Caco-2 (cell line): ENCODE measurements at regions not wholly inside any gene's neighbourhood (a gene's known extent, or its start where the extent isn't known, plus 50 kb on each side); places are given as distances from the start of the nearest gene placed in this dataset.
"Not testable (repeated sequence)": the region's sequence is repeated elsewhere in the genome, so short reads cannot be mapped to it uniquely, and the experiment has no call there.

ENCODE experiments used
- BruUV-seq: library from RNA; stranded (reverse); fragments of 400-500 nt; replicated peaks from 2 replicates; lab custom pipeline; 2021; lab: Mats Ljungman, UMichigan
- CTCF ChIA-PET: fragments of 300-600 bp; sonication (Branson Sonifier 250); formaldehyde crosslinking; loops from one replicate; lab custom pipeline; 2022; ENCODE audit warnings: antibody characterized with exemption; lab: Charles Lee
- POLR2A ChIA-PET: fragments of 300-600 bp; sonication (Branson Sonifier 250); formaldehyde crosslinking; loops from one replicate; lab custom pipeline; 2022; ENCODE audit warnings: antibody characterized with exemption; lab: Charles Lee
- DNase-seq, 2 experiments: peaks; one replicate each; pipeline versions ENCODE4 v3.0.0 to v3.0.0-alpha.2; 2020 to 2022
- H3K27me3 ChIP-seq: replicated peaks from 2 replicates; pipeline ENCODE4 v1.6.0; 2011; ENCODE audit warnings: low read length; ENCODE audit not compliant: control insufficient read depth, insufficient read depth
- H3K36me3 ChIP-seq: 2 replicates; pipeline ENCODE4 v1.5.1; 2011; ENCODE audit warnings: low read length; ENCODE audit not compliant: control insufficient read depth, insufficient read depth
- H3K4me1 ChIP-seq: fragments of 250-450 bp; sonication (Bioruptor Pico); 2 replicates; pipeline ENCODE4 v1.5.1; 2020; ENCODE audit warnings: mild to moderate bottlenecking
- H3K4me3 ChIP-seq: 2 replicates; pipeline ENCODE4 v1.5.1; 2011; ENCODE audit warnings: low read depth, mild to moderate bottlenecking, control low read depth, low read length
- H3K9me3 ChIP-seq: fragments of 250-450 bp; sonication (Bioruptor Pico); 2 replicates; pipeline ENCODE4 v1.5.1; 2020; ENCODE audit warnings: mild to moderate bottlenecking, moderate library complexity
- H3K27ac Mint-ChIP-seq: one replicate; pipeline ENCODE4 v1.8.0; 2022; ENCODE audit warnings: mixed read lengths; ENCODE audit not compliant: unreplicated experiment
- H3K27me3 Mint-ChIP-seq: one replicate; pipeline ENCODE4 v1.8.0; 2022; ENCODE audit warnings: mixed read lengths; ENCODE audit not compliant: insufficient read depth, unreplicated experiment
- H3K36me3 Mint-ChIP-seq: one replicate; pipeline ENCODE4 v1.8.0; 2022; ENCODE audit warnings: mild to moderate bottlenecking, mixed read lengths; ENCODE audit not compliant: insufficient read depth, unreplicated experiment
- H3K4me1 Mint-ChIP-seq: one replicate; pipeline ENCODE4 v1.8.0; 2022; ENCODE audit warnings: low read depth, mixed read lengths; ENCODE audit not compliant: unreplicated experiment
- H3K4me3 Mint-ChIP-seq: one replicate; pipeline ENCODE4 v1.8.0; 2022; ENCODE audit warnings: mild to moderate bottlenecking, moderate library complexity, mixed read lengths; ENCODE audit not compliant: unreplicated experiment
- H3K9me3 Mint-ChIP-seq: one replicate; pipeline ENCODE4 v1.8.0; 2022; ENCODE audit warnings: mixed read lengths; ENCODE audit not compliant: unreplicated experiment
- intact Hi-C: fragments of 100-400 bp; cut with micrococcal nuclease; formaldehyde crosslinking; loops from one replicate; pipeline ENCODE4 v1.10.0; 2022; ENCODE audit not compliant: unreplicated experiment
- TF ChIP-seq, protein P1 (sequence below), 2 experiments: fragments of 200-600 bp in 1 of 2; IDR thresholded peaks; 1 replicate in 1 of 2; 2 replicates in 1 of 2; pipeline versions ENCODE4 v1.5.1 to v1.8.0; 2011 to 2022; ENCODE audit warnings: antibody characterized with exemption in 1 of 2, control low read depth in 1 of 2, inconsistent platforms in 1 of 2, low read depth in 1 of 2, low read length in 1 of 2, mild to moderate bottlenecking in 1 of 2, moderate library complexity in 1 of 2; ENCODE audit not compliant: insufficient read depth in 1 of 2, severe bottlenecking in 1 of 2, unreplicated experiment in 1 of 2

DNA sequence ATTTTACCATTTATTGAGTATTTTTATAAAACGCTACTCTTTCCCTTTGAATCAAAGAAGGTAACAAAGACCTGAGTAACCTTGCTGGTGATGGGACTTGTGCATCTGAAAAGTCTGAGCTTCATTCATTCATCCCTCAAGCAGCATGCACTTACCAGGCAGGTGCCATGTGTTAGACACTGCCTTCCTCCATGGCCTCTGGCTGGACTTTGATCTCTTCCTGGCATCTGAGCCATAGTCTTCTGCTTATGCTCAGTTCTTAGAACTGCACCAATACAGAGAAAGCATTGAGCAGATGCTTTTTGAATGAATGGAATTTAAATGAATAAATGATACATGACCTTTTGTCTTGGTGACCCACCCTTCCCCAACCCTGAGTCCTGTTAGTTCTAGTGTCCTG lies 251.4 kb upstream of the COPS8 start:
- no TSS peak for BruUV-seq
- no peaks in the 10 kb centered on the region for H3K27me3 Mint-ChIP-seq
- H3K9me3 Mint-ChIP-seq, result peaks cover 17% of the 10 kb centered on the region

DNA sequence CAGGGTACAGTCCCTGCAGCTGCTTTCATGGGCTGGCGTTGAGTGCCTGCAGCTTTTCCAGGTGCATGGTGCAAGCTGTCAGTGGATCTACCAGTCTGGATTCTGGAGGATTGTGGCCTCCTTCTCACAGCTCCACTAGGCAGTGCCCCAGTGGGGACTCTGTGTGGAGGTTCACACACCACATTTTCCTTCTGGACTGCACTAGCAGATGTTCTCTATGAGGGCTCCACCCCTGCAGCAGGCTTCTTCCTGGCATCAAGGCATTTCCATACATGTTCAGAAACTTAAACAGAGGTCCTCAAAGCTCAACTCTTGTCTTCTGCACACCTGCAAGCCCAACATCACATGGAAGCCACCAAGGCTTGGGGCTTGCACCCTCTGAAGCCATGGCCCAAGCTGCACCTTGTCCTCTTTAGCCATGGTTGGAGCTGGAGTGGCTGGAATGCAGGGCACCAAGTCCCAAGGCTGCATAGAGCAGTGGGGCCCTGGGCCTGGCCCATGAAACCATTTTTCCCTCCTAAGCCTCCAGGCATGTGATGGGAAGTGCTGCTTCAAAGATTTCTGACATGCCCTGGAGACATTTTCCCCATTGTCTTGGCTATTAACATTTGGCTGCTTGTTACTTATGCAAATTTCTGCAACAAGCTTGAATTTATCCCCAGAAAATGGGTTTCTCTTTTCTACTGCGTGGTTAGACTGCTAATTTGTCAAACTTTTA lies 250.2 kb upstream of the COPS8 start:
- ChIA-PET POLR2A (no interaction called here), CTCF (no interaction called here)
- Histone ChIP-seq H3K4me1 (no peaks in the 10 kb centered on the region), H3K4me3 (no peak overlapping the region), H3K27me3 (no peaks in the 10 kb centered on the region), H3K36me3 (no peaks in the 10 kb centered on the region), H3K9me3 (no peaks in the 10 kb centered on the region)
- TF ChIP-seq, protein P1, sequence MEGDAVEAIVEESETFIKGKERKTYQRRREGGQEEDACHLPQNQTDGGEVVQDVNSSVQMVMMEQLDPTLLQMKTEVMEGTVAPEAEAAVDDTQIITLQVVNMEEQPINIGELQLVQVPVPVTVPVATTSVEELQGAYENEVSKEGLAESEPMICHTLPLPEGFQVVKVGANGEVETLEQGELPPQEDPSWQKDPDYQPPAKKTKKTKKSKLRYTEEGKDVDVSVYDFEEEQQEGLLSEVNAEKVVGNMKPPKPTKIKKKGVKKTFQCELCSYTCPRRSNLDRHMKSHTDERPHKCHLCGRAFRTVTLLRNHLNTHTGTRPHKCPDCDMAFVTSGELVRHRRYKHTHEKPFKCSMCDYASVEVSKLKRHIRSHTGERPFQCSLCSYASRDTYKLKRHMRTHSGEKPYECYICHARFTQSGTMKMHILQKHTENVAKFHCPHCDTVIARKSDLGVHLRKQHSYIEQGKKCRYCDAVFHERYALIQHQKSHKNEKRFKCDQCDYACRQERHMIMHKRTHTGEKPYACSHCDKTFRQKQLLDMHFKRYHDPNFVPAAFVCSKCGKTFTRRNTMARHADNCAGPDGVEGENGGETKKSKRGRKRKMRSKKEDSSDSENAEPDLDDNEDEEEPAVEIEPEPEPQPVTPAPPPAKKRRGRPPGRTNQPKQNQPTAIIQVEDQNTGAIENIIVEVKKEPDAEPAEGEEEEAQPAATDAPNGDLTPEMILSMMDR (IDR thresholded peaks at IDR 0.05; ENCODE audit: insufficient read depth in 1 of 2, low read depth in 1 of 2, low read length in 1 of 2, severe bottlenecking in 1 of 2, unreplicated experiment in 1 of 2), result no peak
- DNase-seq, result no peak
- H3K4me3 Mint-ChIP-seq, result no peak overlapping the region
- no TSS peak for BruUV-seq
- peaks cover 7% of the 10 kb centered on the region for H3K4me1 Mint-ChIP-seq
- H3K27ac Mint-ChIP-seq, result no peak overlapping the region
- intact Hi-C loops, result no loop called here
- peaks cover 17% of the 10 kb centered on the region for H3K9me3 Mint-ChIP-seq
- H3K36me3 Mint-ChIP-seq, result no peaks in the 10 kb centered on the region
- H3K27me3 Mint-ChIP-seq, result no peaks in the 10 kb centered on the region

More for the DNA sequence above, 251.4 kb upstream of the COPS8 start:
- intact Hi-C loops, result no loop called here
- no peaks in the 10 kb centered on the region for H3K4me1 ChIP-seq
- no peaks in the 10 kb centered on the region for H3K9me3 ChIP-seq
- H3K27ac Mint-ChIP-seq, result no peak overlapping the region
- TF ChIP-seq, protein P1 (IDR thresholded peaks at IDR 0.05; ENCODE audit: insufficient read depth in 1 of 2, low read depth in 1 of 2, low read length in 1 of 2, severe bottlenecking in 1 of 2, unreplicated experiment in 1 of 2), result no peak
- no peak for DNase-seq
- no peaks in the 10 kb centered on the region for H3K36me3 Mint-ChIP-seq
- H3K36me3 ChIP-seq, result no peaks in the 10 kb centered on the region
- peaks cover 7% of the 10 kb centered on the region for H3K4me1 Mint-ChIP-seq
- H3K27me3 ChIP-seq, result no peaks in the 10 kb centered on the region
- POLR2A ChIA-PET, result no interaction called here
- H3K4me3 ChIP-seq, result no peak overlapping the region
- CTCF ChIA-PET, result no interaction called here
- H3K4me3 Mint-ChIP-seq, result no peak overlapping the region

DNA sequence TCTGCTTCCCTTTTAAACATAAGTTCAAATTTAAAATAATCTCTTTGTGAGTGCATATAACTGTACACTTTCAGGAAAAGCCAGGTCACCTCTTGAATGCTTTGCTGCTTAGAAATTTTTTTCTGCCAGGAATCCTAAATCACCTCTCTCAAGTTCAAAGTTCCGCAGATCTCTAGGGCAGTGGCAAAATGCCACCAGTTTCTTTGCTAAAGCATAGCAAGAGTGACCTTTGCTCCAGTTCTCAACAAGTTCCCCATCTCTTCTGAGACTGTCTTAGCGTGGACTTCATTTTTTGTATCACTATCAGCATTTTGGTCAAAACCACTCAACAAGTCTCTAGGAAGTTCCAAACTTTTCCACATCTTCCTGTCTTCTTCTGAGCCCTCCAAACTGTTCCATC lies 249.7 kb upstream of the COPS8 start:
- H3K4me3 ChIP-seq, intact Hi-C loops, POLR2A ChIA-PET, H3K27me3 ChIP-seq, H3K9me3 ChIP-seq, H3K36me3 Mint-ChIP-seq, H3K4me3 Mint-ChIP-seq, H3K27ac Mint-ChIP-seq, H3K4me1 ChIP-seq, CTCF ChIA-PET, H3K4me1 Mint-ChIP-seq, H3K36me3 ChIP-seq, H3K27me3 Mint-ChIP-seq, BruUV-seq, DNase-seq: not testable (repeated sequence)
- peaks cover 17% of the 10 kb centered on the region for H3K9me3 Mint-ChIP-seq
